ENCODE measurements at regions not wholly inside any gene's neighbourhood (a gene's known extent, or its start where the extent isn't known, plus 50 kb on each side); places are given as distances from the start of the nearest gene placed in this dataset.

- TF ChIP-seq POLR2AphosphoS5 (IDR thresholded peaks at IDR 0.05; ENCODE audit: low read length): no peak
- no peak for TF ChIP-seq CEBPZ (IDR thresholded peaks at IDR 0.05; ENCODE audit: low read depth, low read length)
- no peak for TF ChIP-seq EZH2 (IDR thresholded peaks at IDR 0.05; ENCODE audit: borderline replicate concordance, control insufficient read depth, low read depth, low read length)
- TF ChIP-seq TARDBP (IDR thresholded peaks at IDR 0.05; ENCODE audit: borderline replicate concordance): no peak
- TF ChIP-seq CHD4 (IDR thresholded peaks at IDR 0.05): no peak
- no peak for TF ChIP-seq REST (IDR thresholded peaks at IDR 0.05; ENCODE audit: low read depth, low read length)
- TF ChIP-seq CTCF (IDR thresholded peaks at IDR 0.05 in 2 of 3, conservative IDR thresholded peaks at IDR 0.05 in 1 of 3; ENCODE audit: control insufficient read depth in 2 of 3, extremely low read depth in 1 of 3, insufficient read depth in 1 of 3, low read depth in 3 of 3, low read length in 3 of 3): no peak
- TF ChIP-seq NR2C2 (IDR thresholded peaks at IDR 0.05; ENCODE audit: borderline replicate concordance, control insufficient read depth, insufficient read length, low read depth): no peak
- TF ChIP-seq RAD51 (IDR thresholded peaks at IDR 0.05): no peak
- no peak for TF ChIP-seq ELK1 (IDR thresholded peaks at IDR 0.05; ENCODE audit: low read depth, low read length)
These were observed 183.5 kb upstream of the SNX19 start for GRCh38 chr11:131099746-131100145.

Data from GM12878 (cell line).